ENCODE measurements at regions not wholly inside any gene's neighbourhood (a gene's known extent, or its start where the extent isn't known, plus 50 kb on each side); places are given as distances from the start of the nearest gene placed in this dataset.

DNA sequence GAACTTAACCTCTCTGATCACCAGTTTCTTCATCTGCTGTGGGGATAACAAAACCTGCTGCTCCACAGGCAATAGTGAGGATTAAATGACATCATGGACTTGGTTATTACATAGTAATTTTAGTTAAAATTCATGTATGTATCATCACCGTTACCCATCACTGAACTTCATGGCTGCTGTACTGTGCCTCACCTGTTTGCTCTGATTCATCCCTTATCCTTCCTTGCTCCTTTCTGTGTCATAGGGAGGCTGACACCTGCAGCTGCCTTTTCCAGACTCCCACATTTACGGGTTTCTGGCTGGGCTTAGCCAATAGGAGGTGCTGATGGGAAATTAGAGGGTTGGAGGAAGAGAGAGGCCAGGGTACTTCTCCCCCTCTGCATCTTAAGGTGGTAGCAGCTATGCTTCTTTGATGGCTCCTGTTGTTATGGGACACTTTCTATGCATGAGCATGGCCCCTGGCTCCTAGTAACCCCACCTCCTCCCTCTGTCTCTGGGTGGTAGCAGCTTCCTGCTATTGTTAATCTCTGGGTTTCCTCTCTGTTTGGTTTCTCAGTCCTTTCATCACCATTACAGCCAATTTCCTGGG lies 332.1 kb downstream of the DHX35 start:
- TF ChIP-seq, protein P1, sequence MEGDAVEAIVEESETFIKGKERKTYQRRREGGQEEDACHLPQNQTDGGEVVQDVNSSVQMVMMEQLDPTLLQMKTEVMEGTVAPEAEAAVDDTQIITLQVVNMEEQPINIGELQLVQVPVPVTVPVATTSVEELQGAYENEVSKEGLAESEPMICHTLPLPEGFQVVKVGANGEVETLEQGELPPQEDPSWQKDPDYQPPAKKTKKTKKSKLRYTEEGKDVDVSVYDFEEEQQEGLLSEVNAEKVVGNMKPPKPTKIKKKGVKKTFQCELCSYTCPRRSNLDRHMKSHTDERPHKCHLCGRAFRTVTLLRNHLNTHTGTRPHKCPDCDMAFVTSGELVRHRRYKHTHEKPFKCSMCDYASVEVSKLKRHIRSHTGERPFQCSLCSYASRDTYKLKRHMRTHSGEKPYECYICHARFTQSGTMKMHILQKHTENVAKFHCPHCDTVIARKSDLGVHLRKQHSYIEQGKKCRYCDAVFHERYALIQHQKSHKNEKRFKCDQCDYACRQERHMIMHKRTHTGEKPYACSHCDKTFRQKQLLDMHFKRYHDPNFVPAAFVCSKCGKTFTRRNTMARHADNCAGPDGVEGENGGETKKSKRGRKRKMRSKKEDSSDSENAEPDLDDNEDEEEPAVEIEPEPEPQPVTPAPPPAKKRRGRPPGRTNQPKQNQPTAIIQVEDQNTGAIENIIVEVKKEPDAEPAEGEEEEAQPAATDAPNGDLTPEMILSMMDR (conservative IDR thresholded peaks at IDR 0.05; ENCODE audit: low read length), result 0 out of 2 replicates have a peak, but pooled peaks have one; percentile 10
- no peak for TF ChIP-seq EZH2phosphoT487 (IDR thresholded peaks at IDR 0.05; ENCODE audit: borderline replicate concordance)
- H3K27me3 ChIP-seq (ENCODE audit: insufficient read depth, low read length, poor library complexity, severe bottlenecking), result no peaks in the 10 kb centered on the region
- no peaks in the 10 kb centered on the region for H3F3A ChIP-seq (ENCODE audit: low read depth)
- peaks cover 6% of the 10 kb centered on the region for H3K4me1 ChIP-seq (ENCODE audit: insufficient read depth, low read length, poor library complexity, severe bottlenecking)
- H3K4me3 ChIP-seq (ENCODE audit: low read length, poor library complexity, severe bottlenecking), result no peak overlapping the region
- no peaks in the 10 kb centered on the region for H3K9me3 ChIP-seq (ENCODE audit: insufficient read depth, low read depth, low read length)
- no peak overlapping the region for H3K4me2 ChIP-seq (ENCODE audit: low read depth, low read length, poor library complexity, severe bottlenecking)
- H3K36me3 ChIP-seq (ENCODE audit: insufficient read depth, low read length), result no peaks in the 10 kb centered on the region
- no peaks in the 10 kb centered on the region for H4K20me1 ChIP-seq (ENCODE audit: insufficient read depth, low read length, poor library complexity, severe bottlenecking)
- no peaks in the 10 kb centered on the region for H3K79me2 ChIP-seq (ENCODE audit: insufficient read depth, low read length)
- H2AFZ ChIP-seq (ENCODE audit: low read length), result no peak overlapping the region
- no peaks in the 10 kb centered on the region for H3K9me2 ChIP-seq (replicated peaks; ENCODE audit: low read depth, low read length)
- no peak overlapping the region for H3K9ac ChIP-seq (ENCODE audit: low read depth, low read length, poor library complexity, severe bottlenecking)

DNA sequence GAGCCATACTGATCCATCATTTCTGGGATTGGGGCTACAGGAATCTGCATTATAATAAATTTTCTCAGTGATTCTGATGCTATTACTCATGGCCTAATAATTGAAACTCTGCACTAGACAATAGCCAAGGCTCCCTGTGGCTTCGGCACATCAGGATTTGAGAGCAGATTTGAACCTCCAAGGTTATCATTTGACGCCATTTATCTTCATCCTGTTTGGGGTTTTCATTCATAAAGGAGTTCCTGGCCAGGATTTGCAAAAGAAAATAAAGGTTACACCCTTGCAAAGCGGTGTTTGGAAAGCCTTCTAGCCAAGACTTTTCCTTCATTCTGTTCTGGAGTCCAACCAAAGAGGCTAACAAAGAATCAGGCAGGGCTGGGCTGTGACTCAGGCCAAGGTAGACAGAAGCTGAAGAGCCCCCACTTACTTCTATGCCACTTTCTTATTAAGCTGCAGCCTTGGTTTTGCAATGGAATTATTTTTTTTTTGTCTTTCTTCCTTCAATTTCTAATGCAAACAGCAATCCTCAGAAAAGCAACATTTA lies 330.1 kb downstream of the DHX35 start:
- Histone ChIP-seq H3K36me3 (ENCODE audit: insufficient read depth, low read length) (no peaks in the 10 kb centered on the region), H3K9me2 (replicated peaks; ENCODE audit: low read depth, low read length) (no peaks in the 10 kb centered on the region), H4K20me1 (ENCODE audit: insufficient read depth, low read length, poor library complexity, severe bottlenecking) (no peaks in the 10 kb centered on the region), H3K9me3 (ENCODE audit: insufficient read depth, low read depth, low read length) (no peaks in the 10 kb centered on the region), H3K27me3 (ENCODE audit: insufficient read depth, low read length, poor library complexity, severe bottlenecking) (no peaks in the 10 kb centered on the region), H3K9ac (ENCODE audit: low read depth, low read length, poor library complexity, severe bottlenecking) (no peak overlapping the region), H3K4me3 (ENCODE audit: low read length, poor library complexity, severe bottlenecking) (no peak overlapping the region), H3K4me2 (ENCODE audit: low read depth, low read length, poor library complexity, severe bottlenecking) (no peak overlapping the region), H3K4me1 (ENCODE audit: insufficient read depth, low read length, poor library complexity, severe bottlenecking) (peaks cover 6% of the 10 kb centered on the region), H3K79me2 (ENCODE audit: insufficient read depth, low read length) (no peaks in the 10 kb centered on the region), H2AFZ (ENCODE audit: low read length) (no peak overlapping the region), H3F3A (ENCODE audit: low read depth) (no peaks in the 10 kb centered on the region)
- TF ChIP-seq EZH2phosphoT487 (IDR thresholded peaks at IDR 0.05; ENCODE audit: borderline replicate concordance), result no peak
- TF ChIP-seq, protein P1 (conservative IDR thresholded peaks at IDR 0.05; ENCODE audit: low read length), result no peak

DNA sequence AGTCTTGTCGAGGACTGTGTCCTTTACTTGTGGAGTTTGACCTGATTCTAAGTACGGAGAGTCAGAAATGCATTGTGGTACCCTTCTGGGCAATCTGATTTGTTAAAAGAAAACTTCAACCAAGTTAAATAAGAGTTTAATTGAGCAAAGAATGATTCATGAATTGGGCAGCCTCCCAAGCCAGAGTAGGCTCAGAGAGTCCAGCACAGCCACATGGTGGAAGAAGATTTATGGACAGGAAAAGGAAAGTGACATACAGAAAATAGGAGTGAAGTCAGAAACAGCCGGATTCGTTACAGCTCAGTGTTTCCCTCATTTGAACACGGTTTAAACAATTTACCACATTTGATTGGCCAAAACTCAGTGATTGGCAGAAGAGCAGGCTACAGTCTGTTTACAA lies 329.2 kb downstream of the DHX35 start:
- TF ChIP-seq, protein P1 (conservative IDR thresholded peaks at IDR 0.05; ENCODE audit: low read length), result no peak
- no peak for TF ChIP-seq EZH2phosphoT487 (IDR thresholded peaks at IDR 0.05; ENCODE audit: borderline replicate concordance)
- no peak overlapping the region for H3K9ac ChIP-seq (ENCODE audit: low read depth, low read length, poor library complexity, severe bottlenecking)
- H3K4me2 ChIP-seq (ENCODE audit: low read depth, low read length, poor library complexity, severe bottlenecking), result no peak overlapping the region
- H2AFZ ChIP-seq (ENCODE audit: low read length), result no peak overlapping the region
- H3K4me3 ChIP-seq (ENCODE audit: low read length, poor library complexity, severe bottlenecking), result no peak overlapping the region
- H3K9me3 ChIP-seq (ENCODE audit: insufficient read depth, low read depth, low read length), result no peaks in the 10 kb centered on the region
- peaks cover 6% of the 10 kb centered on the region for H3K4me1 ChIP-seq (ENCODE audit: insufficient read depth, low read length, poor library complexity, severe bottlenecking)
- H3F3A ChIP-seq (ENCODE audit: low read depth), result no peaks in the 10 kb centered on the region
- no peaks in the 10 kb centered on the region for H3K36me3 ChIP-seq (ENCODE audit: insufficient read depth, low read length)
- no peaks in the 10 kb centered on the region for H3K79me2 ChIP-seq (ENCODE audit: insufficient read depth, low read length)
- no peaks in the 10 kb centered on the region for H4K20me1 ChIP-seq (ENCODE audit: insufficient read depth, low read length, poor library complexity, severe bottlenecking)
- H3K9me2 ChIP-seq (replicated peaks; ENCODE audit: low read depth, low read length), result no peaks in the 10 kb centered on the region
- H3K27me3 ChIP-seq (ENCODE audit: insufficient read depth, low read length, poor library complexity, severe bottlenecking), result no peaks in the 10 kb centered on the region
